ENCODE measurements at regions not wholly inside any gene's neighbourhood (a gene's known extent, or its start where the extent isn't known, plus 50 kb on each side); places are given as distances from the start of the nearest gene placed in this dataset.
"Not testable (repeated sequence)": the region's sequence is repeated elsewhere in the genome, so short reads cannot be mapped to it uniquely, and the experiment has no call there.

DNA sequence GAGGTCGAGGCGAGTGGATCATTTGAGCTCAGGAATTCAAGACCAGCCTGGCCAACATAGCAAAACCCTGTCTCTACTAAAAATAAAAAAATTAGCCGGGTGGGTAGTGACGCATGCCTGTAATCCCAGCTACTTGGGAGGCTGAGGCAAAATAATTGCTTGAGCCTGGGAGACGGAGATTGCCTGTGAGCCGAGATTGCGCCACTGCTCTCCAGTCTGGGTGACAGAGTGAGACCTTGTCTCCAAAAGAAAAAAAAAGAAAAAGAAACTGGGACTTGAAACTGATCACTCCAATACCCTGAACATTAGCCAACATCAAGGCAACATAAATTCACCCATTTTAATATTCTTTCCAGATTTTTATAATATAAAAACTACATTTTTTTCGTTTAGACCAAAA is 874.6 kb upstream of the MBL2 start:
- DNase-seq = not testable (repeated sequence)

DNA sequence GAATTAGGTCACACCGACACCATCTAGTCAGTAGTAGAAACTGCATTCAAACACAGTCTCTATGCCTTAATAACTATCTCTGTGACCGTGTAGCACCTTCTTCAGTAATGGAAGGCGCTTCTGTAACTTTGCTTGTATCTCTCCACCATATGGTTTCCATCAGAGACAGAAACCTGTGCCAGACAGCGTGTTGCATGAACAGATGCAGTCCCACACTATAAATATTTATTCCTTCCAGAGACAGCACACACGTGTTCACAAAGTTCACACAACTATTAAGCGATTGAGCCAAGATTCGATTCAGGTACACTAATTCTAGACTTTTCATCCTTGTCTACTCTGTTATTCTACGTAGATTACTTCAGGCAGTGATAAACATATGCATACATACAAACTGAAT is 873.9 kb upstream of the MBL2 start:
- DNase-seq = no peak

- no peak for DNase-seq
These were observed 873.4 kb upstream of the MBL2 start for GRCh38 chr10:53645951-53646350.

DNA sequence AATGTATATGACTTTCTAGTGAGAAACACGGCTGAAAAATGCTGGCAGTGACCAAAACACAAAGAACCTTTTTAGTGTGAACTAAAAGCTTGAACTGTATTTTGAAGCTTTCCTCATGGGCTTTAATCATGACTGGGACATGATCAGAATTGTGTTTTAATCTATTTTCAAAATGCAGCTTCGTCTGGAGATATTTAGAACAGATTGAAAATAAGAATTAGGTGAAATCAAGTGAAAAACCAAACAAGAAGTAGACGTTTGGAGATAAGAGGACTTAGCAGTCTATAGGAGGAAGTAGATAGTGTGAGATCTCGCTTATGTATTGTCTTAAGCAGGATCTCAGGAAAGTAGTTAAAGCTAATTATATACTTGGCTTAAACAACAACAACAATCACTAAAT is 865.4 kb upstream of the MBL2 start:
- no peak for DNase-seq

GRCh38 chr10:53624722-53625121 is 852.1 kb upstream of the MBL2 start:
- no peak for DNase-seq

- no peak for DNase-seq
These were observed 849.6 kb upstream of the MBL2 start for GRCh38 chr10:53622201-53622600.

DNA sequence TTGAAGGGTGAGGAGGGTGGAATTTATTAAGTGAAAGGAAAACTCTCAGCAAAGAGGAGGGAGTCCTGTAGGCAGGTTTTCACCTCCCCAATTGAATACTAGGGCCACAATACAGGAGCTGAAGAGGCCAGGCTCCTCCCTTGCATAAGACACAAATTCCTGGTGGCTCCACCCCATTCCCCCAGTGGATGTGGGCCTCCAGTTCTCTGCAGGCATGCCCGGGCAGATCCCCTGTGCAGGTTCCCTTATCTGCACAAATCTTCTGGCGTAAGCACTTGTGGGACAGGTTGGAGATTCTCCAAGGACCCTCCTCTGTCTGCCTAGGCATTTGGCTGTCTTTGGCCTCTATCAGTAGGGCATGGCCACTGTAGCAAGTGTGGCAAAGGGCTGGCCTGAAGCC is 847.1 kb upstream of the MBL2 start:
- no peak for DNase-seq

DNA sequence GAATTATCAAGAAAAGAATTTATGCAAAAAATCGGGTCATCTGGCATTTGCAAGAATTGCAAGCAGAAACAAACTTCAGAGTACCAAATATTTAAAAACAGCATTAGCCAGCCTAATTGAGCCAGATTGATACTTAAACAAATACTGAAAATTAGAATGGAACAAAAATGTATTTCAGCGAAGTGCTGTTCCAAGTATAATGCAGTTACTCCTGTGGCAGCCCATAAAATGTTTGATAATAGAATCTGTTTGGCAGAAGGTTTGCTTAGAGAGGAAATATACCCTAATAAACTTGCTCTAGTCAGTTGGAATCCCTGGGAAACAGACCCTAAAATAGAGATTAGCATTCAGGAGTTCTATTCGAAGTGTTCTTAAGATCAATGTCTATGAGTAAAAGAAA is 835.1 kb upstream of the MBL2 start:
- no peak for DNase-seq

DNA sequence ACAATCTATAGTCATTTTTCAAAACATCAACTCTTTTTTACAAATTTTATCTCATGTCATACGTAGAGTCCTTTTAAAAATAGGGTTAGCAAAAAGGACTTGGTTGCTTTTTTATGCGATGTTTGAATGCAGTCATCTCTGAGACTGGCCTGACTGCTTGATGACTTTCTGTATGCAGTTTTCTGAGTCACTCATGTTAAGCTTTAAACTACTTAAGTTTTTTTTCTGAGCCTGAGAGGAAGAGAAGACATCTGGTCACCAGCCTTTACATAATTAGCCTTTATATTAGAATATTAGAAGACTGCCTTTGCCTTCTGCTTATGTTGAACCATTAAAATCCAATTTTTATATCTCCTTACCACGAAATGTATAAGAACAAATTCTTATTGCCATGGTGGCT is 834.4 kb upstream of the MBL2 start:
- no peak for DNase-seq

GRCh38 chr10:53601260-53601875 is 828.8 kb upstream of the MBL2 start:
- DNase-seq = peak in 1 of 2 experiments; percentile 28

GRCh38 chr10:53598914-53599313 is 826.3 kb upstream of the MBL2 start:
- no peak for DNase-seq

- no peak for DNase-seq
These were observed 825.3 kb upstream of the MBL2 start for GRCh38 chr10:53597835-53598251.

DNA sequence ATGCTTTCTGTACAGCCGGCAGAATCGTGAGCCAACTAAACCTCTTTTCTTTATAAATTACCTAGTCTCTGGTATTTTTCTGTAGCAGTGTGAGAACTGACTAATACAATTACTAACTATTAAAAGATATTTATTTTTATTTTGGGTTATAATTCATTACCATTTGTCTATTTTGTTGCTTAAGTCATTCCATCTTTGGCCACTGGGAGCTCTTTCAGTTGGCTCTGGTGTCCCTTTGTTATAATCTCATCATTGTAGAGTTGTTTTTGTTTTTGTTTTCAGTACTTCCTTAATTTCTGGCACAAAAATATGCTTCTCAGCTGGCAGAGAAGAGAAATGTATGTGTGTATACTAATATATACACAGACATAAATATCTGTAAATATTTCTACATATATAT is 807.9 kb upstream of the MBL2 start:
- DNase-seq = no peak

GRCh38 chr10:53579773-53580172 is 807.2 kb upstream of the MBL2 start:
- DNase-seq = no peak

GRCh38 chr10:53574024-53574423 is 801.4 kb upstream of the MBL2 start:
- no peak for DNase-seq

DNA sequence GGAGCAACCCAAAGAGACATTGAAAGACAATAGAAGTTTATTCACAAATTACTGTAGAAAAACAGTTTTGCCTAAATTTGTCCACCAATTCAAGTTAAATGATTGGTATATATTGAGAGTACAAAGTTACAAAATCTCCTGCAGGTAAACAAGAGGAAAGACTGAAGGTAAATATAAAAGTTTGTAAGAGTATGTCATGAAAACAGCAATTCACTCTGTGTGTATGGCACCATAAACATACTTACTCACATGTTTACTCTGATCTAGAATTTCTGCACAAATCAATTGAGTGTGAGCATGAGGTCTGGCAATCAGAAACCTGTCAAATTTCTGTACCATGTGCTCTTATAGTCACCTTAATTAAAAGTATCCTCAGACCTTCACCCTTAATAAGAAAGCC is 800.9 kb upstream of the MBL2 start:
- no peak for DNase-seq

DNA sequence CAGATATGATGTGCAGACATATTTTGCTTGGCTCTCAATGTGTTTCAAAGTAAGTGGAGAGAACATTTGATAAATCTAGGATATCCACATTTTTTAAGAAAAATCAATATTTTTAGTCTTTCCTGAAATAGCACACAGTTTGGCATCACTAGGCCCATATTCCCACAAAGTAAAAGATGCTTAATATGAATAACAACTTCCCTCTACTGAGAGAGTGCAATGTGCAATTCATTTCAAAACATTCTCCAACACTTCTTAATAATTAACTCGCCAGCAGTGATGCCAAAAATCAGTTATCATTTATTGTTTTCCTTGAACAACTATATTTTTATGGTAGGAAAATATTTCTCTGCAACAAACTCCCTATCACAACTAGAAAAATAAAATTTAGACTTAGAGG is 800.2 kb upstream of the MBL2 start:
- DNase-seq = no peak

- DNase-seq = no peak
These were observed 797.6 kb upstream of the MBL2 start for GRCh38 chr10:53570221-53570620.

DNA sequence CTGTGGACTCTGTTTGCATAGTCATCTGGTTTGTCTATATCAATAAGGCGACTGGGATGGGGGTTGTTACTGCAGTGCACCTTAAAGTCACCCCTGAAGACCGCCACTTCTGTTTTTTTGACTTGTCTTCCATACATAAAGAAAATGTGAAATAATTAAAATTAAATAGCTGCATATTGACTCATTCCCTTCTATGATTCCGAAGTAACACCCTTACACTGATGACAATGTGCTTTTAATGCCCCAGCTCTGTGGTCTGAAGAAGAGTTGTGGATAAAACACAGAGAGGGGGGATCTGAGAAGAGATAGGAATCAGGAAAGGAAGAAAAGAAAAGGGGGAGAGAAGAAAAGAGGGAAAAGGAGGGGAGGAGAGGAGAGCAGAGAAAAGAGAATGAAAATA is 796.9 kb upstream of the MBL2 start:
- no peak for DNase-seq

DNA sequence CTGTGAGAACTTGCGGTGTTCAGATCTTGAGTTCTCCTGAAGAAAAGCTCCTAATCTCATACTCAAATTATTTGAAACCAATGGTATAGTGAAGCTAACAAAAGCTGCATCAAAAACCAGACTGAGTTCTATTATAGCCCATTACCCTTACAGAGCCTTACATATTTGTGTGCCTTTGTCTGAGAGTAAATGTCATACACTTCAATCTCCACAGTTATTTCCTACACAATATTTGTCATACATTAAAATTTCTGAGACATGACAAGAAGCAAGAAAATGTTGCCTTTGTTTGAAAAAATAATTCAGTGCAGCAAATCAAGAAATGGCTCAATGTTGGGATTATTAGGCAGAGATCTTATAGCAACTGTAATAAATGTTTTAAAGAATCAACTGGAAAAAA is 776.1 kb upstream of the MBL2 start:
- no peak for DNase-seq

DNA sequence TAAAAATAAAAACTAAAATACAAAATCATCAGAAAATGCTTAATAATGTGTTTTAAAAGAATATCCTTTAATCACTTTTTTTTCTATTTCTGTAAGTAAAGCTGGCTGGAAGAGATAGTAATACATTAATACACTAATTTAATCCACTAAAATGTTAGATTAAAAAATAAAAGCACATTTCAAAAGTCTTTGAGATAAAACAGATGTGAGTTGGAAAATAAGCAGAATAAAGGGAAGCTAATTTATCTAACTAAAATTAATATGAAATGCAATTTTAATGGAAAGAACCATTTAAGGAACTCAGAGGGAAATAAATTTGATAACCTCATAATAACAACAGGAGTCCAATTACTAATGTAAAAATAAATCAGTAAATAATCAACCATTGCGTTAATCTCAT is 774.8 kb upstream of the MBL2 start:
- DNase-seq = no peak

DNA sequence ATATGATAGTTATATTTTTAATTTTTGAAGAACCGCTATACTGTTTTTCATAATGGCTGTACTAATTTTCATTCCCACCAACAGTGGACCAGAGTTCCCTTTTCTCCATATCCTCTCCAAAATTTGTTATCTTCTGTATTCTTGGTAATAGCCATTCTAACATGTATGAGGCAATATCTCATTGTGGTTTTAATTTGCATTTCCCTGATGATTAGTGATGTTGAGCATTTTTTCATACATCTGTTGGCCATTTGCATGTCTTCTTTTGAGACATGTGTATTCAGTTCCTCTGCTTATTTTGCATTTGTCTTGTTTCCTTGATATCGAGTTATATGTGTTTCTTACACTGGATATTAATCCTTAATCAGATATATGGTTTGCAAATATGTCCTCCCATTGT is 770.8 kb upstream of the MBL2 start:
- DNase-seq = no peak

DNA sequence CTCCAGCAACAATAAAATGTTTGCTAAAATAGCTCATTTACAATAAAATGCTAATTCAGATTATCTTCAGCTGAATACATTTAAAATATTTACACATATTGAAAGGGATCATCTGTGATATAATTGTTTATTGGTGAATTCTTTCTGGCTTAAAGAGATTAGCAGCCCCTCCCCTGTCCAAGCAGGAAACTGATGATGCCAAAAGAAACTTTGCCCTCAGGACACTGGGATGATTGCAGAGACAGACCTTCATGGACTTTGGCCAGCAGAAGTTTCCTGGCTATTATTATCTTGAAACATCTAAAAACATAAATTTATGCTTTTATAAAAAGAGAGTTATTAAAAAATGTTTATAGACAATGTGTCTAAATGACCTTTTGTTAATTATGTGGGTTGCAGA is 764.9 kb upstream of the MBL2 start:
- DNase-seq = no peak

DNA sequence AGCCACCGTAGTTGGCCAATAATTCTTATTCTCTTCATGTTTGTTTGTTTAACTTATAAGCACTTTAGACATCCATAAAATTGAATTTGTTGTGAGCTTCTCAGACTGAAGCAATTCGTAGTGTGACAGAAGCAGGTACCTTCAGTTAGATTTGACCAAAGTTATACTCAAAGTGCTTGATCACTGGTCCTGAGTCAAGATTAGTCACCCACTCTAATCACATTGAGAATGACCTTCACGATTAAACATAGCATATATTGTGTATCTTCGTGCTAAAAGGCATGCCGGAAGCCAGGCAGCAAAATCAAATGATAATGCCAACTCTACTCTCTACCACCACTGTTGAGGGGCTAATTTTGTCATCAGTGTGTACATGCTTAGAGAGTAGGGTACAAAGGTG is 763.7 kb upstream of the MBL2 start:
- DNase-seq = no peak

- no peak for DNase-seq
These were observed 761.8 kb upstream of the MBL2 start for GRCh38 chr10:53534428-53534827.

DNA sequence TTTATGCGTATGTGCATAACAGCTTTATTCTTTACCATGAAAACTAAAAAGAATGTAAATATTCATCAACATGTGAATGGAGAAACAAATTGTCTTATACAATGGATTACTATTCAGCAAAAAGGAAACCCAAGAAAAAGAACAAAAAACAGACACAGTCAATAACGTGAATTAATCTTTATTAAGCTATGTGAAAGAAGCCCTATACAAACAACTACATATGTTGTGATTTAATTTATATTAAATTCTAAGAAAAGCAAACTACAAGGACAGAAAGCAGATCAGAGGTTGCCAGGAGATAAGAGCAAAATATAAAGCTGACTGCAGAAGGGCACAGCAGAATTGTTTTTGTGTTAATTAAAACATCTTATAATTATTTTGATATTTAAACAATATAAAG is 756.4 kb upstream of the MBL2 start:
- no peak for DNase-seq

Data from SW 1271 (cell line).